ENCODE measurements at regions not wholly inside any gene's neighbourhood (a gene's known extent, or its start where the extent isn't known, plus 50 kb on each side); places are given as distances from the start of the nearest gene placed in this dataset.

- H3K9me3 Mint-ChIP-seq, result no peaks in the 10 kb centered on the region
- no peaks in the 10 kb centered on the region for H3K27me3 Mint-ChIP-seq
Observed at GRCh38 chr11:114915871-114916805, 237.8 kb downstream of the NXPE2 start.

GRCh38 chr11:114918286-114918685, 240.0 kb downstream of the NXPE2 start:
- H3K27me3 Mint-ChIP-seq, result no peaks in the 10 kb centered on the region

More at GRCh38 chr11:114915871-114916805, 237.8 kb downstream of the NXPE2 start:
- CTCF ChIA-PET, result no interaction called here
- H3K4me3 Mint-ChIP-seq, result no peak overlapping the region
- no peak overlapping the region for H3K27ac Mint-ChIP-seq
- H3K36me3 Mint-ChIP-seq, result no peaks in the 10 kb centered on the region
- no peak for DNase-seq
- H3K4me1 Mint-ChIP-seq, result no peaks in the 10 kb centered on the region

GRCh38 chr11:114921697-114922096, 243.4 kb downstream of the NXPE2 start:
- H3K27me3 Mint-ChIP-seq, result no peaks in the 10 kb centered on the region
- H3K9me3 Mint-ChIP-seq, result no peaks in the 10 kb centered on the region
- H3K4me1 Mint-ChIP-seq, result no peaks in the 10 kb centered on the region
- H3K4me3 Mint-ChIP-seq, result no peak overlapping the region
- CTCF ChIA-PET, result no interaction called here
- H3K27ac Mint-ChIP-seq, result no peak overlapping the region
- H3K36me3 Mint-ChIP-seq, result no peaks in the 10 kb centered on the region
- DNase-seq, result no peak

More at GRCh38 chr11:114918286-114918685, 240.0 kb downstream of the NXPE2 start:
- no peak for DNase-seq
- CTCF ChIA-PET, result no interaction called here
- no peaks in the 10 kb centered on the region for H3K36me3 Mint-ChIP-seq
- H3K4me3 Mint-ChIP-seq, result no peak overlapping the region
- H3K9me3 Mint-ChIP-seq, result no peaks in the 10 kb centered on the region
- H3K4me1 Mint-ChIP-seq, result no peaks in the 10 kb centered on the region
- H3K27ac Mint-ChIP-seq, result no peak overlapping the region

- CTCF ChIA-PET, result interaction anchor here (1.3 kb wide), 1 partner anchor 14 kb away, joined by 3 read pairs; no protein-coding TSS in a partner anchor
- Mint-ChIP-seq H3K4me3 (no peak overlapping the region), H3K36me3 (no peaks in the 10 kb centered on the region), H3K27ac (no peak overlapping the region), H3K27me3 (no peaks in the 10 kb centered on the region), H3K9me3 (no peaks in the 10 kb centered on the region), H3K4me1 (no peaks in the 10 kb centered on the region)
- no peak for DNase-seq
Observed at GRCh38 chr11:114924042-114924441, 245.7 kb downstream of the NXPE2 start.

- H3K4me3 Mint-ChIP-seq, result no peak overlapping the region
- DNase-seq, result no peak
Observed at GRCh38 chr11:114925591-114925990, 247.3 kb downstream of the NXPE2 start.

GRCh38 chr11:114928260-114928870, 250.0 kb downstream of the NXPE2 start:
- H3K4me3 Mint-ChIP-seq, result no peak overlapping the region
- no peaks in the 10 kb centered on the region for H3K27me3 Mint-ChIP-seq
- CTCF ChIA-PET, result no interaction called here
- no peak overlapping the region for H3K27ac Mint-ChIP-seq
- no peak for DNase-seq
- H3K9me3 Mint-ChIP-seq, result no peaks in the 10 kb centered on the region
- H3K36me3 Mint-ChIP-seq, result no peaks in the 10 kb centered on the region
- H3K4me1 Mint-ChIP-seq, result no peaks in the 10 kb centered on the region

More at GRCh38 chr11:114925591-114925990, 247.3 kb downstream of the NXPE2 start:
- Mint-ChIP-seq H3K36me3 (no peaks in the 10 kb centered on the region), H3K27me3 (no peaks in the 10 kb centered on the region), H3K9me3 (no peaks in the 10 kb centered on the region), H3K4me1 (no peaks in the 10 kb centered on the region), H3K27ac (no peak overlapping the region)
- CTCF ChIA-PET, result no interaction called here

- Mint-ChIP-seq H3K4me1 (no peaks in the 10 kb centered on the region), H3K36me3 (no peaks in the 10 kb centered on the region), H3K27me3 (no peaks in the 10 kb centered on the region), H3K4me3 (no peak overlapping the region), H3K9me3 (no peaks in the 10 kb centered on the region), H3K27ac (no peak overlapping the region)
- CTCF ChIA-PET, result no interaction called here
- no peak for DNase-seq
Observed at GRCh38 chr11:114929351-114930000, 251.1 kb downstream of the NXPE2 start.

- Mint-ChIP-seq H3K4me3 (no peak overlapping the region), H3K4me1 (no peaks in the 10 kb centered on the region), H3K36me3 (no peaks in the 10 kb centered on the region), H3K27me3 (no peaks in the 10 kb centered on the region), H3K9me3 (peaks cover 2% of the 10 kb centered on the region), H3K27ac (no peak overlapping the region)
- DNase-seq, result no peak
- CTCF ChIA-PET, result no interaction called here
Observed at GRCh38 chr11:114938799-114939198, 260.5 kb downstream of the NXPE2 start.

GRCh38 chr11:114942207-114942606, 263.9 kb downstream of the NXPE2 start:
- peaks cover 2% of the 10 kb centered on the region for H3K9me3 Mint-ChIP-seq
- no peak for DNase-seq
- H3K4me3 Mint-ChIP-seq, result no peak overlapping the region
- no peak overlapping the region for H3K27ac Mint-ChIP-seq
- H3K27me3 Mint-ChIP-seq, result no peaks in the 10 kb centered on the region
- H3K4me1 Mint-ChIP-seq, result no peaks in the 10 kb centered on the region
- CTCF ChIA-PET, result no interaction called here
- no peaks in the 10 kb centered on the region for H3K36me3 Mint-ChIP-seq

GRCh38 chr11:114949614-114950351, 271.5 kb downstream of the NXPE2 start:
- CTCF ChIA-PET, result interaction anchor here (0.9 kb wide), 1 partner anchor 8 kb away, joined by 3 read pairs; no protein-coding TSS in a partner anchor
- Mint-ChIP-seq H3K27ac (no peak overlapping the region), H3K27me3 (no peaks in the 10 kb centered on the region), H3K4me3 (no peak overlapping the region), H3K4me1 (no peaks in the 10 kb centered on the region), H3K36me3 (no peaks in the 10 kb centered on the region), H3K9me3 (no peaks in the 10 kb centered on the region)
- no peak for DNase-seq

GRCh38 chr11:114953039-114953438, 274.7 kb downstream of the NXPE2 start:
- Mint-ChIP-seq H3K27me3 (no peaks in the 10 kb centered on the region), H3K36me3 (no peaks in the 10 kb centered on the region), H3K9me3 (no peaks in the 10 kb centered on the region), H3K27ac (no peak overlapping the region), H3K4me1 (no peaks in the 10 kb centered on the region), H3K4me3 (no peak overlapping the region)
- CTCF ChIA-PET, result no interaction called here
- DNase-seq, result no peak

- CTCF ChIA-PET, result no interaction called here
- DNase-seq, result no peak
- Mint-ChIP-seq H3K36me3 (no peaks in the 10 kb centered on the region), H3K4me1 (no peaks in the 10 kb centered on the region), H3K27ac (no peak overlapping the region), H3K27me3 (no peaks in the 10 kb centered on the region), H3K9me3 (no peaks in the 10 kb centered on the region), H3K4me3 (no peak overlapping the region)
Observed at GRCh38 chr11:114955923-114956322, 277.6 kb downstream of the NXPE2 start.

- H3K27me3 Mint-ChIP-seq, result no peaks in the 10 kb centered on the region
- H3K36me3 Mint-ChIP-seq, result no peaks in the 10 kb centered on the region
- no peaks in the 10 kb centered on the region for H3K4me1 Mint-ChIP-seq
Observed at GRCh38 chr11:114956566-114956965, 278.2 kb downstream of the NXPE2 start.

GRCh38 chr11:114959953-114960505, 281.7 kb downstream of the NXPE2 start:
- no peak overlapping the region for H3K4me3 Mint-ChIP-seq
- no peak overlapping the region for H3K27ac Mint-ChIP-seq
- no peaks in the 10 kb centered on the region for H3K27me3 Mint-ChIP-seq
- DNase-seq, result no peak
- CTCF ChIA-PET, result no interaction called here
- no peaks in the 10 kb centered on the region for H3K4me1 Mint-ChIP-seq
- no peaks in the 10 kb centered on the region for H3K36me3 Mint-ChIP-seq
- no peaks in the 10 kb centered on the region for H3K9me3 Mint-ChIP-seq

More at GRCh38 chr11:114956566-114956965, 278.2 kb downstream of the NXPE2 start:
- Mint-ChIP-seq H3K4me3 (no peak overlapping the region), H3K27ac (no peak overlapping the region), H3K9me3 (no peaks in the 10 kb centered on the region)
- CTCF ChIA-PET, result no interaction called here
- DNase-seq, result no peak

Measured in activated naive CD4-positive, alpha-beta T cell treated with anti-CD3 and anti-CD28 coated beads, Interleukin-2, amount 10 ng/mL, durations not matched to agents 7 days and 5 days (primary cell).